HG03097 (cell line): ENCODE measurements at regions not wholly inside any gene's neighbourhood (a gene's known extent, or its start where the extent isn't known, plus 50 kb on each side); places are given as distances from the start of the nearest gene placed in this dataset.

Source experiments
- ATAC-seq: cut with Tn5 transposase; IDR thresholded peaks from one replicate; pipeline ENCODE4 v1.9.1; 2021; ENCODE audit not compliant: unreplicated experiment, low FRiP score

GRCh38 chr3:3579658-3580057 lies 219.6 kb upstream of the LRRN1 start:
- ATAC-seq: no peak

DNA sequence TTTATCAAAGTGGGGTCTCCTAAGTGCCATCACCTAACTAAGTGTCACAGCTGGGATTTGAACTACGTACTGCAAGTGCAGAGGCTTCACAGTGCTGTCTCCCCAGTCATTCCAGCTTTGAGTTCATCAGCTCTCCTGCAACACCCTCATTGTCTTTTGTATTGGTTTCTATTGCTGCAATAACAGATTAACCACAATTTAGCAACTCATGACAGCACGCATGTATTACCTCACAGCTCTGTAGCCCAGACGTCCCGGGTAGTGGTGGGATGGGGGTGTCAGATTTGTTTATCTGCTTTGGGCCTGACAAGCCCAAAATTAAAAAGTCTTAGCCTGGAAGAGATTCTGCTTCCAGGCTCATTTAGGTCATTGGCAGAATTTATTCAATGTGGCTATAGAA lies 220.5 kb upstream of the LRRN1 start:
- no peak for ATAC-seq

- no peak for ATAC-seq
Observed at GRCh38 chr3:3577823-3578222, 221.4 kb upstream of the LRRN1 start.

DNA sequence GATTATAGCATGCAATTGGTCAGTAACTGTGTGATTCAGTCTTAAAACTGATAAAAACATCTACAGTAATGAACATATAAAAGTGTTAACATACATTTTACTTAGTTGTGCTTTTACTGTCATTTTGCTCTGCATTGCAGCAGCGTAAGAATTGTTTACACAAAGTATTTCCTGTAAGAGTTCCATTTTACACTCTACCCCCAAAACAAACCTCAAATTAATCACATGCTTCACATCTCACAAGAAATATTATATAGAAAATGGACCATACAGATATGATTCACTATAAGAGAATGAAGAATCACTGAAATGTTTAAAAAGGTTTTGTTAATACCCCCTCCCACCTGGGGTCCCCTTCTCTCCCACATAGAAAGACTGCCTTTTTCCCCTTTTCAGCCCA lies 225.9 kb upstream of the LRRN1 start:
- ATAC-seq: no peak

DNA sequence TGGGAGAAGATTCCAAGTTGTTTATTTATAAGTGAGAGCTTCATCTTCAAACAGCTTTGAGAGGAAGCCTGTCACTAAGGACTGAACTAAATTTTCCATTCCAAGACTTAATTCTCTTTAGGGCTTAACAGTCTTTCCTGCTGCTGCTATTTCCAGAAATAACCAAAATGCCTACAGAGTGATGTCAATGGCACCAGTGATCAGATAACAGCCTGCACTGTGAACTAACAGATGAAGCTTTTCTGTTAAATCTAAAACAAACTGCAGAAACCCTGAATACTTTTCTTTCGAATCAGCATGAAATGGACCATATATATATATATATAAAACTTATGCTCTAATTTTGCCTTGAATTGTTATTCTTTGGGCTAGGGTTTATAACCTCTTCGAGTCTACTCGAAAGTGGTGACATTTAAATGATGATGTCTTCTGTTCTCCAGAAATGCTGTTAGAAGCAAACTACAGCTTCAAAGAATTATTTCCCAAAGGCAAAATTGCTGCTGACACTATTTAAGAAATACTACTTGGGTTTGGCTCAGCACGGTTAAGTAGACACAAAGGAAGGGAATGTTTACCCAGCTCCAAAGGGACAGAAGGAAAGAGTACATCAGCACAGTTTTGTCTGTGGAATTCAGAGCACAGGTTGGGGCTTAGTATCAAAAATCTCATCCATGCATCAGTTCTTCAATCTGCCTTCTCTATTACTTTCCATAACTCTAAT lies 238.5 kb upstream of the LRRN1 start:
- ATAC-seq: no peak

GRCh38 chr3:3559786-3560185 lies 239.4 kb upstream of the LRRN1 start:
- ATAC-seq: no peak

GRCh38 chr3:3556078-3556477 lies 243.2 kb upstream of the LRRN1 start:
- no peak for ATAC-seq

- no peak for ATAC-seq
Observed at GRCh38 chr3:3553236-3553635, 246.0 kb upstream of the LRRN1 start.

DNA sequence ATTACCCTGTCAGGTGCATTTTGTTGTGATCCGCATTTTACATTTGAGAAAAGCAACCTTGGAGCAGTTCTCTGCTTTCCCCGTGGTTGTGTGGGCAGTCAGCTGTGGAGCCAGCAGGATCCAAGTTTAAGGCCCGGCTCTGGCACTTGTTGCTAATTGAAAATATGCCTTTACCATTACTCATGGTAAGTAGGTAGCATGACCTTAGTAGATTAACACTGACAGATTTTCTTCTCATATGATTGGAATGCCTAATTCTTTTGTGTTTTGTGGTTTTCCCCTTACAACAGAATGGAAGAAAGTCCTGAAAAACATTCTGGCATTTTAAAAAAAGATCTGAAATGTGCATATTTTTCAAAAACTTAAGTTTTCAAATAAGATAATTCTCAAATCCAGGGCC lies 246.5 kb upstream of the LRRN1 start:
- no peak for ATAC-seq

DNA sequence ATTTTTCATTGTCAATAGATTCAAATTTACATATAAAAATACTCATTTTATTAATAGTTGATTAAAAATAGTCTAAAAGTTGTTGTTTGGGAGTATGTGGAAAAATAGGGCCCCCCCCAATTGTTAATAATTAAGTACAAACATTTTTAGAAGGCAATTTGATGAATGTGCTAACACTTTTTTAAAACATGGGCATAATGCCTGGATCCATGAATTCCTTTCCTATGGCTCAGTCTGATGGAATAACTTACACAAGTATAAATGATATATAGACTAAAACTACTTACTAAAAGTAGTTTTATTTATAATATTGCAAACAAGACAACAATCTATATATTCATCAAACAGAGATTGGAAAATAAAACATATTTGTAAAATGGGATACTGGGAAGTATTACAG lies 247.2 kb upstream of the LRRN1 start:
- ATAC-seq: no peak

- ATAC-seq: no peak
Observed at GRCh38 chr3:3545360-3545759, 253.9 kb upstream of the LRRN1 start.

DNA sequence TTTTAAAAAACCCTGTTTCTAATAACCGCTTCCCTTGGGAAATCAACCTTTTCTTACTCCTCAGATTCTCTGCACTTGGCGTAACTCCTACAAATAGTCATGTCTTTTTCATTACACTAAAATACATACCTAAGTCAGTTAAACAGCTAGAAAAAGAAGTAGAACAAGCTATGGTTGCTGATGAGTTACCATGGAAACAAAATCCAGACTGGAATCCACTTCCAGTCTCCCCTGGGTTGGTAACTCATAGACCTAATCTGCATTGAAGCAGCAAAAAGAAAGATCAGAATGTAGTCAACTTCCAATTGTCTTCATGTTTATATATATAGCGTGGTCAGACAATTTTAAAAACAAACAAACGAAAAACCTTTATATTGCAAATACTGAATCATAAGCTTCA lies 260.8 kb upstream of the LRRN1 start:
- ATAC-seq: no peak

DNA sequence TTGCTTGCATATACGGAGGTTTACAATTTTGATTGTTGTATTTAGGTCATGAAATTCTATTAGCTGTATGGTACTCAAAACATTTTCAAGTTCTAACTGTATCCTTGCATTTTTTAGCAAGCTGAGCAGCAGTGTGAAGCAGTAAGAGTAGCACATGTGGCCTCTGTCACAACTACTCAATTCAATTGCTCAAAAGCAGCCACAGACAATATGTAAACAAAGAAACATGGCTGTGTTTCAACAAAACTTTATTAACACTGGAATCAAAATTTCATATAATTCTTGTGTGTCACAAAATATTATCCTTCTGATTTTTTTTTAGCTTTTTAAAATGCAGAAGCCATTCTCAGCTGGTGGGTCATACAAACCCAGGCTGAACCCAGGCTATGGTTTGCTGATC lies 266.7 kb upstream of the LRRN1 start:
- no peak for ATAC-seq

GRCh38 chr3:3531476-3531875 lies 267.8 kb upstream of the LRRN1 start:
- ATAC-seq: no peak

DNA sequence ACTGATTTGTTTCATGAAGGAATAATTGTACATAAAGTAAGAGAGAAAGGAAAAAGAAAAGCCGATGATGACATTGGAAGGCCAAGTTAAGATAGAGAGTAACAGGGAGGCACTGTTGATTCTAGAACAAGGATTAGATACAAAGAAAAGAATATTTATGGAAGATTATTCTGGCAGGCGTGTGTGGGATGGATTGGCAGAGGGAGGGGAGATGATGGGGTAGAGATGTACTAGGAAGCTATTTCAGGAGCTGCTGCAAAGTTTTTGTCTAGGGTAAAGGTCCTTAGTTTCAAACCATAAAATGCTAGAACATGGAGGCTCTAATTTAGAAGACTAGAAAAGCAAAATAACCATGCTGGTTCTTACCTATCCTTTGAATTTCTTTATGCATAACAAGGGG lies 280.0 kb upstream of the LRRN1 start:
- no peak for ATAC-seq

- ATAC-seq: no peak
Observed at GRCh38 chr3:3516996-3517395, 282.2 kb upstream of the LRRN1 start.

GRCh38 chr3:3516384-3516783 lies 282.8 kb upstream of the LRRN1 start:
- ATAC-seq: no peak

DNA sequence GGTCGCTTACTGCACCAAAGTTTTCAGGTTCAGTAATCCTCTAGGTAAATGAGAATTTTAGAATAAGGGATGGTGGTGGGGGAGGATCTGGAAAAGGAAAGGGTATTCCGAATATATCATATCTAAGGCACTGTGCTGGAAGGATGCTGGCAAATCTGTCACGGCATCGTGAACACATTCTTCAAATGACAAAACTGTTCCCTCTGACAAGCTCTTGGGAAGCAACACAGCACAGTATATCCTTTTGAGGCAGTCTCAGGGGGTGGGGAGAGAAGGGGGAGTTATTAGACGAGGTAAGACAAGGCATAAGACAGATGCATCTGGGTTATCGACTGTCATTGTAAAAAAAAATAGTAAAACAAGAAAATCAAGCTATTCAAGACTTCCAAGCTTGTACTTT lies 289.6 kb upstream of the LRRN1 start:
- no peak for ATAC-seq

DNA sequence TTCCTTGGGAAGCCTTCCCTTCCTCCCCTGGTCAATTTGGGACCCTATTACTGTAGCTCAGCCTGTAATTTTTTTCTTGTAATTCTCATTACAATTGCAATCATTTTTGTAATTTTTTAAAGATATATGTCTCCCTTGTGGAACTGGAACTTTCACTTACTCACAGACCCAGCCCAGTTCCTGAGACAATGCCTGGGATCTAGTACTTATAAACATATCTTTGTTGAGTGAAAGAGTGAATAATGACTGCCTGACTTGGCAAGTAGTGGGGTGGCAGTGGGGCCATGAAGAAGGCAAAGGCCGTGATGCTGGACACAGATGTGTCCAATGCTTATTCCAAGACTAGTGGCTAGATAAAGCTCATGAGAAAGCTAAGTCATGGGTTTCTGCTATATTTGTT lies 294.5 kb upstream of the LRRN1 start:
- no peak for ATAC-seq

GRCh38 chr3:3503411-3503810 lies 295.8 kb upstream of the LRRN1 start:
- no peak for ATAC-seq

DNA sequence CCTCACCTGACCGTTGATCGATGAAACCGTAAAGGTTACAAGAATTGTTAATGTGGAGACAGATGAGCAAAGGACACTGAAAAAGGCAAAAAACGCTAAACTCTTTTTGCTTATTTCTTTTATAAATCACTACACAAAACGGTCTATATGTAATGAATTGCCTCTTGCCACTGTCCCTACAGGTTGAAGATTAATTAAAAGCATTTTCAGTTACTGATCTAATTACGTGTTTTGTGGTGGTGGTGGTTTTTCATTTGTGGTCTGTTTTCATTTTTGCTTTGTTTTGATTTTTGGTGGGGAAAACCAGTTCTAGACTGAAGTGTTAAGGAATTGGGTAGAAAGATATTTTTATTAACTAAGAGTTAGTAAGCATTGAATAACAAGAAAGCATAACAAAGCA lies 299.2 kb upstream of the LRRN1 start:
- ATAC-seq: no peak

GRCh38 chr3:3499012-3499562 lies 300.1 kb upstream of the LRRN1 start:
- ATAC-seq: no peak

DNA sequence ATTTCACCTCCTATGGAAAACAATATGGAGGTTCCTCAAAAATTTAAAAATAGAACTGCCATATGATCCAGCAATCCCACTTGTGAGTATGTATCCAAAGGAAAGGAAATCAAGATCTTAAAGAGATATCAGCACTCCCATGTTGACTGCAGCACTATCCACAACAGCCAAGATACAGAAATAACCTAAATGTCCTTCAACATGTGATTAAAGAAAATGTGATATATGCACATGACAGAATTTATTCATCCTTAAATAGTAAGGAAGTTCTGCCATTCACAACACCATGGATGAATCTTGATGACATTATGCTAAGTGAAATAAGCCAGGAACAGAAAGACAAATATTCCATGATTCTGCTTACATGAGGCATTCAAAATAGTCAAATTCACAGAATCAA lies 303.6 kb upstream of the LRRN1 start:
- no peak for ATAC-seq
